ENCODE measurements at regions not wholly inside any gene's neighbourhood (a gene's known extent, or its start where the extent isn't known, plus 50 kb on each side); places are given as distances from the start of the nearest gene placed in this dataset.

GRCh38 chr10:118392761-118393160 is 50.6 kb upstream of the FAM204A start:
- TF ChIP-seq, protein P1, sequence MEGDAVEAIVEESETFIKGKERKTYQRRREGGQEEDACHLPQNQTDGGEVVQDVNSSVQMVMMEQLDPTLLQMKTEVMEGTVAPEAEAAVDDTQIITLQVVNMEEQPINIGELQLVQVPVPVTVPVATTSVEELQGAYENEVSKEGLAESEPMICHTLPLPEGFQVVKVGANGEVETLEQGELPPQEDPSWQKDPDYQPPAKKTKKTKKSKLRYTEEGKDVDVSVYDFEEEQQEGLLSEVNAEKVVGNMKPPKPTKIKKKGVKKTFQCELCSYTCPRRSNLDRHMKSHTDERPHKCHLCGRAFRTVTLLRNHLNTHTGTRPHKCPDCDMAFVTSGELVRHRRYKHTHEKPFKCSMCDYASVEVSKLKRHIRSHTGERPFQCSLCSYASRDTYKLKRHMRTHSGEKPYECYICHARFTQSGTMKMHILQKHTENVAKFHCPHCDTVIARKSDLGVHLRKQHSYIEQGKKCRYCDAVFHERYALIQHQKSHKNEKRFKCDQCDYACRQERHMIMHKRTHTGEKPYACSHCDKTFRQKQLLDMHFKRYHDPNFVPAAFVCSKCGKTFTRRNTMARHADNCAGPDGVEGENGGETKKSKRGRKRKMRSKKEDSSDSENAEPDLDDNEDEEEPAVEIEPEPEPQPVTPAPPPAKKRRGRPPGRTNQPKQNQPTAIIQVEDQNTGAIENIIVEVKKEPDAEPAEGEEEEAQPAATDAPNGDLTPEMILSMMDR (IDR thresholded peaks at IDR 0.05): no peak
- no peak for TF ChIP-seq POLR2AphosphoS5 (IDR thresholded peaks at IDR 0.05)
- no peak for TF ChIP-seq POLR2A (IDR thresholded peaks at IDR 0.05)
